ENCODE measurements at regions not wholly inside any gene's neighbourhood (a gene's known extent, or its start where the extent isn't known, plus 50 kb on each side); places are given as distances from the start of the nearest gene placed in this dataset.

DNA sequence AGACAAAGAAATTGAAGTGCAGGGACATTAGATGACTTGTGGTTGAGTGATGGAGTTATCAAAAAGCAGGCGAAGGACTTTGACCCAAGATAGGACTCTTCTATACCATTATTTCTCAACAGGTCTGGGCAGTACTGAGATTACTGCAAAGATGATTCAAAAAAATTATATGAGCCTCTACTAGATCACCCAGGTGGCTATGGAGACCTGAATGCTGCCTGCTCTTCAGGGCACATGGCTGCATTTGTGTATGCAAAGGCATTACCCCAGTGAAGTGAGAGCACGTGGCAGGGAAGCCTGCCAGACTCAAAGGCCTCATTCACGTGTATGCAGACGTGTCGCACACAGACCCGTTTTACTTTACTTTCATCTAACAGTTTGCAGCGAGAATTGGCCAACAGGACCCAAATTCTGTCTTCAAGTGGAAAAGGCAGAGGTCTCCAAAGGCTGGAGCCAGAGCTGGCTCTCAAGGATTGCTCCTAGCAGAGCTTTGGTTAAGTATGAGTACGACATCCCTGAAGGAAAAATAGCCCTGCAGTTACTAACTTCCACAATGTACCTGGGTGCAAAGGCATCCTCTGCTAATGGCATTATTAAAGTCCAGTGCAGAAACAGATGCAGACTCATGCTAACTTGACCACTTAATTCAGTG lies 113.8 kb upstream of the ARMC2 start:
- H3K4me1 ChIP-seq (ENCODE audit: control extremely low read depth in 1 of 4, control insufficient read depth in 4 of 4, insufficient read depth in 4 of 4, low read length in 3 of 4), result peaks cover 0 to 6% (median 3%) of the 10 kb centered on the region in 4 experiments
- POLR2A ChIA-PET, result no interaction called here
- H3K9me3 ChIP-seq (ENCODE audit: control extremely low read depth in 1 of 5, control insufficient read depth in 4 of 5, insufficient read depth in 2 of 5, low read depth in 1 of 5, low read length in 4 of 5), result no peaks in the 10 kb centered on the region
- CTCF ChIA-PET, result interaction anchor here (1.2 to 1.4 kb wide), 3 partner anchors 21 to 28 kb away, joined by 3 to 4 read pairs (median 3); no protein-coding TSS in a partner anchor
- no peaks in the 10 kb centered on the region for H3K36me3 ChIP-seq (ENCODE audit: control insufficient read depth in 4 of 4, insufficient read depth in 4 of 4, low read length in 3 of 4)
- H3K4me3 ChIP-seq (ENCODE audit: control insufficient read depth in 1 of 7, extremely low read depth in 1 of 7, insufficient read depth in 4 of 7, low read depth in 2 of 7, low read length in 6 of 7), result no peak overlapping the region
- DNase-seq, result no peak
- WGBS (ENCODE audit: insufficient coverage), result 97% methylated on average over 5 of the region's 8 CpGs
- H3K27me3 ChIP-seq (replicated peaks in 2 of 5; ENCODE audit: control insufficient read depth in 4 of 5, insufficient read depth in 5 of 5, low read length in 4 of 5), result no peaks in the 10 kb centered on the region
- no peak overlapping the region for H3K27ac ChIP-seq (ENCODE audit: insufficient read depth in 1 of 2, low read depth in 1 of 2, low read length in 2 of 2, poor library complexity in 1 of 2, severe bottlenecking in 2 of 2)

DNA sequence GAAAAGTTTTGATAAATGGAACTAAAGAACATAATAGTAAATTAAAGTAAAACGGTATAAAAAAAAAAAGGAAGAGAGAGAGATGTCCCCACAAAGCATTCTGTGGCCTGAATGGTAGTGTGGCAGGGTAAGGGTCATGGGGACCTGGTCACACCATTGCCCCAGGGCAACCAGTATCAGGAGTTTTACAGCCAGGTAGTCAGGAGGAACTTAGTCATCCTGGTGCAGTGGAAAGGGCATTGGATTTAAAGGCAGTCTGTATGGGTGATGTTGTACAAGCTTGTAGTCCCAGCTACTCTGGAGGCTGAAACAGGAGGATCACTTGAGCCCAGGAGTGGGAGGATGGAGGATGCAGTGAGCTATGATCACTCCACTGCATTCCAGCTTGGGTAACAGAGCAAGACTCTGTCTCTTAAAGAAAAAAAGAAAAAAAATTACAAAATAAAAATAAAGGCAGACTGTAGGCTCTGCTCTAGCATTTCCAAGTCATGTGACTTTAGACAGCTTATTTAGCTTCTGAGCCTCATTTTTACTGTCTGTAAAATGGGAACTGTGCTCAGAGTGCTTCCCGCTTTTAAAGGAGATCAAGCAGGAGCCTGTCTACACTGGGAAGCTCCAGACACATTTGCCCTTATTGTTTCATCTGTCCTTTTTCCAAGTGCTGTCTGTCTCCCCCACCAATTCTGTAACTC lies 112.8 kb upstream of the ARMC2 start:
- H3K36me3 ChIP-seq (ENCODE audit: control insufficient read depth in 4 of 4, insufficient read depth in 4 of 4, low read length in 3 of 4), result no peaks in the 10 kb centered on the region
- H3K9me3 ChIP-seq (ENCODE audit: control extremely low read depth in 1 of 5, control insufficient read depth in 4 of 5, insufficient read depth in 2 of 5, low read depth in 1 of 5, low read length in 4 of 5), result no peaks in the 10 kb centered on the region
- ChIA-PET POLR2A (no interaction called here), CTCF (interaction anchor here (1.2 to 1.4 kb wide), 2 partner anchors 20 to 27 kb away, joined by 3 to 4 read pairs; no protein-coding TSS in a partner anchor)
- H3K4me3 ChIP-seq (ENCODE audit: control insufficient read depth in 1 of 7, extremely low read depth in 1 of 7, insufficient read depth in 4 of 7, low read depth in 2 of 7, low read length in 6 of 7), result no peak overlapping the region
- H3K4me1 ChIP-seq (ENCODE audit: control extremely low read depth in 1 of 4, control insufficient read depth in 4 of 4, insufficient read depth in 4 of 4, low read length in 3 of 4), result peaks cover 0 to 7% (median 3%) of the 10 kb centered on the region in 4 experiments
- 100% methylated on average over 2 of the region's 2 CpGs for WGBS (ENCODE audit: insufficient coverage)
- DNase-seq, result no peak
- no peaks in the 10 kb centered on the region for H3K27me3 ChIP-seq (replicated peaks in 2 of 5; ENCODE audit: control insufficient read depth in 4 of 5, insufficient read depth in 5 of 5, low read length in 4 of 5)
- H3K27ac ChIP-seq (ENCODE audit: insufficient read depth in 1 of 2, low read depth in 1 of 2, low read length in 2 of 2, poor library complexity in 1 of 2, severe bottlenecking in 2 of 2), result no peak overlapping the region

DNA sequence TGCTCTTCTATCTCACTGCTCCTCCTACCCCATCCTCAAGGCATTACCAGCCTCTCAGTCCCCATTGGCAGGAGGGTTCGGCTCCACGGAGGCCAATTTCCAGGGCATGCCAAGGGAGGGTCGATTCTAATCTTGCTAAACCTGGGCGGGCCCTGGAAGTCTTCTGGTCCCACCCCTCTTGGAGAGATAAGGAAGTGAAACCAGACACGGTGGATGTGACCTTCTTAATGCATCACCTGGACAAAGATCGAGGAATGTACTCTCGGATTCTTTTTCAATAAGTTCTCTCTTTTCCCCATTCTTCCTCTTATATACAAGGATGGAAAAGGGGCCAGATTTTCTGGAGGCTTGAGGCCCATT lies 112.2 kb upstream of the ARMC2 start:
- ChIA-PET CTCF (interaction anchor here (1.2 to 1.4 kb wide), 2 partner anchors 20 to 27 kb away, joined by 3 to 4 read pairs; no protein-coding TSS in a partner anchor), POLR2A (interaction anchor here (0.7 kb wide), 1 partner anchor 54 kb away, joined by 3 read pairs; no protein-coding TSS in a partner anchor)
- Histone ChIP-seq H3K4me3 (ENCODE audit: control insufficient read depth in 1 of 7, extremely low read depth in 1 of 7, insufficient read depth in 4 of 7, low read depth in 2 of 7, low read length in 6 of 7) (no peak overlapping the region), H3K27ac (ENCODE audit: insufficient read depth in 1 of 2, low read depth in 1 of 2, low read length in 2 of 2, poor library complexity in 1 of 2, severe bottlenecking in 2 of 2) (no peak overlapping the region), H3K4me1 (ENCODE audit: control extremely low read depth in 1 of 4, control insufficient read depth in 4 of 4, insufficient read depth in 4 of 4, low read length in 3 of 4) (peaks cover 0 to 7% (median 3%) of the 10 kb centered on the region in 4 experiments), H3K27me3 (replicated peaks in 2 of 5; ENCODE audit: control insufficient read depth in 4 of 5, insufficient read depth in 5 of 5, low read length in 4 of 5) (no peaks in the 10 kb centered on the region), H3K36me3 (ENCODE audit: control insufficient read depth in 4 of 4, insufficient read depth in 4 of 4, low read length in 3 of 4) (no peaks in the 10 kb centered on the region), H3K9me3 (ENCODE audit: control extremely low read depth in 1 of 5, control insufficient read depth in 4 of 5, insufficient read depth in 2 of 5, low read depth in 1 of 5, low read length in 4 of 5) (no peaks in the 10 kb centered on the region)
- DNase-seq, result no peak
- no CpG with 5 or more reads among the region's 7 CpGs for WGBS (ENCODE audit: insufficient coverage)

DNA sequence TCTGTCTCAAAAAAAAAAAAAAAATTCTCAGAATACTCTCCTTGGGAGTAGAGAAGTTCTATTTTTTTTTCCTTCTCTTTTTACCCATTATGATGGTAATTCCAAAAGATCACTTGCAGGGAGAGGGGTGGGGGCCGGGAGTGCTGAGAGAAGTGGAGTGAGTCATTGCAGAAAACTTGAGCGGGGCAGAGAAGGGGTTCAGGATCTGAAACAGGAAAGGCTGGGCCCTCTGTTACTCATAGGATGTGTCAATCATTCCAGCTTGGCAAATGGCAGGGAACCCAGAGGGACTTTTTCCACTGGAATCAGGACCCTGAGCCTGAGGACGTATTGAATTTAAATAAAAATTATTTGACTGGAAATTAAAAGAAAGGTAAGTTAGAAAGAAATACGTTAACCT lies 111.4 kb upstream of the ARMC2 start:
- no peak overlapping the region for H3K27ac ChIP-seq (ENCODE audit: insufficient read depth in 1 of 2, low read depth in 1 of 2, low read length in 2 of 2, poor library complexity in 1 of 2, severe bottlenecking in 2 of 2)
- CTCF ChIA-PET, result no interaction called here

DNA sequence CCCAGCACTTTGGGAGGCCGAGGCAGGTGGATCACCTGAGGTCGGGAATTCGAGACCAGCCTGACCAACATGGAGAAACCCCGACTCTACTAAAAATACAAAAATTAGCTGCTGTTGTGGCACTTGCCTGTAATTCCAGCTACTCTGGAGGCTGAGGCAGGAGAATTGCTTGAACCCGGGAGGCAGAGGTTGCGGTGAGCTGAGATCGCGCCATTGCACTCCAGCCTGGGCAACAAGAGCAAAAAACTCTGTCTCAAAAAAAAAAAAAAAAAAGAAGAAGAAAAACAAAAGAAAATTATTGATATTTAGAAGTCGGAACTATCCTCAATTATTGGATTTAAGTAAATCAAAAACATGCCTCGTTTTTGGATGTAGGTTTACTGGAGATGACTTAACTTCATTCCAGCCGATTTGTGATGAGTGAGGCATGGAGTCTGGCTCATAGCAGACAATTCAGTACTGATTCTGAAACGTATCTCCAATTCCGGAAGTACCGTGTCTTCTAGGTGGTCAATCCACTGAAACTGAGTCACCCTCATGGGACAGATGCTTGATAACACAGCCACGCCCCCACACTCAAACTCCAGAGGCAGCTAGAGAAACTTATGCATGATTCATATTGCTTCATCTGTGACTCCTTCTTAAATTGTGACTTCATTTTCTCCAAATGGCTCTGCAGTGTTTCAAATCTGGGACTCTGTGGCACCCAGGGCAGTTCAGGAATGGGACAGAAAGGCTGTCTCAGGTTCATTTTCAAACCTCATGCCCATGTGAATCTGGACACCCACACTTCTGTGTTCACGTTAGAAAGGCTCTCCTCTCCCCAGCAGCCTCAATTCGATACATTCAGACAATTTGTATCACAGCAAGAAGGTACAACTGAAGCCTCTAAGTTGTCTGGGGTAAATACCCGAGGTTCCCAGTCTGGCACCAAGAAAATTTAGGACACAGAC lies 110.4 kb upstream of the ARMC2 start:
- no peaks in the 10 kb centered on the region for H3K27me3 ChIP-seq (replicated peaks in 2 of 5; ENCODE audit: control insufficient read depth in 4 of 5, insufficient read depth in 5 of 5, low read length in 4 of 5)
- no peak overlapping the region for H3K4me3 ChIP-seq (ENCODE audit: control insufficient read depth in 1 of 7, extremely low read depth in 1 of 7, insufficient read depth in 4 of 7, low read depth in 2 of 7, low read length in 6 of 7)
- 99% methylated on average over 10 of the region's 18 CpGs for WGBS (ENCODE audit: insufficient coverage)
- H3K27ac ChIP-seq (ENCODE audit: insufficient read depth in 1 of 2, low read depth in 1 of 2, low read length in 2 of 2, poor library complexity in 1 of 2, severe bottlenecking in 2 of 2), result no peak overlapping the region
- peaks cover 0 to 19% (median 11%) of the 10 kb centered on the region in 4 experiments for H3K4me1 ChIP-seq (ENCODE audit: control extremely low read depth in 1 of 4, control insufficient read depth in 4 of 4, insufficient read depth in 4 of 4, low read length in 3 of 4)
- H3K36me3 ChIP-seq (ENCODE audit: control insufficient read depth in 4 of 4, insufficient read depth in 4 of 4, low read length in 3 of 4), result no peaks in the 10 kb centered on the region
- POLR2A ChIA-PET, result no interaction called here
- CTCF ChIA-PET, result no interaction called here
- H3K9me3 ChIP-seq (ENCODE audit: control extremely low read depth in 1 of 5, control insufficient read depth in 4 of 5, insufficient read depth in 2 of 5, low read depth in 1 of 5, low read length in 4 of 5), result no peaks in the 10 kb centered on the region
- peak in 1 of 3 donors; percentile 25 for DNase-seq

More for the DNA sequence above, 111.4 kb upstream of the ARMC2 start:
- POLR2A ChIA-PET, result interaction anchor here (0.7 kb wide), 1 partner anchor 53 kb away, joined by 3 read pairs; no protein-coding TSS in a partner anchor
- peak; percentile 34 to 76 (median 60) for DNase-seq
- Histone ChIP-seq H3K9me3 (ENCODE audit: control extremely low read depth in 1 of 5, control insufficient read depth in 4 of 5, insufficient read depth in 2 of 5, low read depth in 1 of 5, low read length in 4 of 5) (no peaks in the 10 kb centered on the region), H3K27me3 (replicated peaks in 2 of 5; ENCODE audit: control insufficient read depth in 4 of 5, insufficient read depth in 5 of 5, low read length in 4 of 5) (no peaks in the 10 kb centered on the region), H3K4me3 (ENCODE audit: control insufficient read depth in 1 of 7, extremely low read depth in 1 of 7, insufficient read depth in 4 of 7, low read depth in 2 of 7, low read length in 6 of 7) (no peak overlapping the region), H3K36me3 (ENCODE audit: control insufficient read depth in 4 of 4, insufficient read depth in 4 of 4, low read length in 3 of 4) (no peaks in the 10 kb centered on the region), H3K4me1 (ENCODE audit: control extremely low read depth in 1 of 4, control insufficient read depth in 4 of 4, insufficient read depth in 4 of 4, low read length in 3 of 4) (peaks cover 0 to 13% (median 7%) of the 10 kb centered on the region in 4 experiments)
- 42% methylated on average over 4 of the region's 4 CpGs for WGBS (ENCODE audit: insufficient coverage)

DNA sequence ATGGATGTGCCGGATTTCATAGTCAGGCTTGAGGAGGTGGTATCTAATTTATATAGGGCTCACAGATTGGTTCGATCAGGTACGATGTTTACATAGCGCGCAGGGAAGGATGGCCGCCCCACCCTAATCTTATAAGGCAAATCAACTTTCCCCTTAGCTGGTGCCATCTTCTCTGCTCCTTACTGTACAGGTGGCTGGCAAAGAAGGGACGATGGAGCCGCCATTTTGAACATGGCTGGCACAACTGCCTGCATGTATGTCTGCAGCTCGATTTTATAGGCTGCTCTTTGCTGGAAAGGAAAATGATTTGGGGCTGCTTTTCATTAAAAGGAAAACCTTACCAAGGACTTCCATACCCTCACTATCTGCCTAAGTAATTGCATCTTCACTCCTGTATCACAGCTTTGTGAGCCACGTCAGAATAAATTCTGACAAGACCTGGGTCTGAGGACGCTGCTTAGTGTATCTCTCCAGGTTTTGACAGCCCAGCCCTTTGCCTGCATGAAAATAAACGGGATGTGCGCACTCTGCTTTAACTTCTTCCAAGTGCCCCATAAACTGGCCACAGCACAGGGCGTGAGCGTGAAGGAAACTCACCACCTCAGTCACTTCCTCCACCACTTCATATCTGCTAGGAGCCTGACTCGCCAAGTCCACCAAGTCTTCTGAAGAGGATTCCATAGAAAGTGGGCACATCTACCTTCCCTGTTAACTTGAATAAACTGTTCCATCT lies 109.4 kb upstream of the ARMC2 start:
- Histone ChIP-seq H3K4me3 (ENCODE audit: control insufficient read depth in 1 of 7, extremely low read depth in 1 of 7, insufficient read depth in 4 of 7, low read depth in 2 of 7, low read length in 6 of 7) (no peak overlapping the region), H3K27me3 (replicated peaks in 2 of 5; ENCODE audit: control insufficient read depth in 4 of 5, insufficient read depth in 5 of 5, low read length in 4 of 5) (no peaks in the 10 kb centered on the region), H3K27ac (ENCODE audit: insufficient read depth in 1 of 2, low read depth in 1 of 2, low read length in 2 of 2, poor library complexity in 1 of 2, severe bottlenecking in 2 of 2) (no peak overlapping the region), H3K4me1 (ENCODE audit: control extremely low read depth in 1 of 4, control insufficient read depth in 4 of 4, insufficient read depth in 4 of 4, low read length in 3 of 4) (peaks cover 0 to 19% (median 11%) of the 10 kb centered on the region in 4 experiments), H3K36me3 (ENCODE audit: control insufficient read depth in 4 of 4, insufficient read depth in 4 of 4, low read length in 3 of 4) (no peaks in the 10 kb centered on the region), H3K9me3 (ENCODE audit: control extremely low read depth in 1 of 5, control insufficient read depth in 4 of 5, insufficient read depth in 2 of 5, low read depth in 1 of 5, low read length in 4 of 5) (no peaks in the 10 kb centered on the region)
- WGBS (ENCODE audit: insufficient coverage), result 78% methylated on average over 9 of the region's 16 CpGs
- DNase-seq, result peak in 1 of 3 donors; percentile 24
- ChIA-PET CTCF (no interaction called here), POLR2A (no interaction called here)
